Prostate gland (tissue), 2 donors: ENCODE measurements at regions not wholly inside any gene's neighbourhood (a gene's known extent, or its start where the extent isn't known, plus 50 kb on each side); places are given as distances from the start of the nearest gene placed in this dataset.

Experiments used
- POLR2AphosphoS5 ChIP-seq: sonication (generic); formaldehyde crosslinking; IDR thresholded peaks from one replicate; pipeline ENCODE4 v1.6.1; 2017; ENCODE audit warnings: antibody characterized with exemption
- TF ChIP-seq, protein P1 (sequence below), 4 experiments: fragments of 200-600 bp in 2 of 4; fragments of 450-650 bp in 2 of 4; sonication (generic) in 2 of 4; IDR thresholded peaks; 1 replicate in 3 of 4; 2 replicates in 1 of 4; pipeline ENCODE4 v1.5.1; 2016 to 2019; ENCODE audit warnings: antibody characterized with exemption in 4 of 4, mild to moderate bottlenecking in 2 of 4, moderate library complexity in 2 of 4

DNA sequence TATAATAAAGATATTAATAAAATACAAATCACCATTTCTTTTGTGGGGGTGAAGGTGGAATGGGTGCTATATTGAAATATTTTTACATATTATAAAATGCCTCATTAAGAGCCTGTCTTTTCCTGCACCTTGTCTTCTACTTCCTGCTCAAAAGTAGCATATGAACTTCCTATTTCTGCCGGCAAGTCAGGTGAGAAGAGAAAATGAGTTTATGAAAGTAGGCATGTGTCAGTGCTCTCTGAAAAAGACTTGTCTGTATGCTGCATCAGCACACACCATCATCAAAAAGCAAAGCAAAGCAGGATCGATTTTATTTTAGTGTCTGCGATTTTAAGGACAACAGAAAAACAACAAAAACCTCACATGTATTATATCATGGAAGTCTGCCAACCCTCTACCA, 114.2 kb downstream of the RAP2A start:
- TF ChIP-seq POLR2AphosphoS5 = no peak
- TF ChIP-seq, protein P1, sequence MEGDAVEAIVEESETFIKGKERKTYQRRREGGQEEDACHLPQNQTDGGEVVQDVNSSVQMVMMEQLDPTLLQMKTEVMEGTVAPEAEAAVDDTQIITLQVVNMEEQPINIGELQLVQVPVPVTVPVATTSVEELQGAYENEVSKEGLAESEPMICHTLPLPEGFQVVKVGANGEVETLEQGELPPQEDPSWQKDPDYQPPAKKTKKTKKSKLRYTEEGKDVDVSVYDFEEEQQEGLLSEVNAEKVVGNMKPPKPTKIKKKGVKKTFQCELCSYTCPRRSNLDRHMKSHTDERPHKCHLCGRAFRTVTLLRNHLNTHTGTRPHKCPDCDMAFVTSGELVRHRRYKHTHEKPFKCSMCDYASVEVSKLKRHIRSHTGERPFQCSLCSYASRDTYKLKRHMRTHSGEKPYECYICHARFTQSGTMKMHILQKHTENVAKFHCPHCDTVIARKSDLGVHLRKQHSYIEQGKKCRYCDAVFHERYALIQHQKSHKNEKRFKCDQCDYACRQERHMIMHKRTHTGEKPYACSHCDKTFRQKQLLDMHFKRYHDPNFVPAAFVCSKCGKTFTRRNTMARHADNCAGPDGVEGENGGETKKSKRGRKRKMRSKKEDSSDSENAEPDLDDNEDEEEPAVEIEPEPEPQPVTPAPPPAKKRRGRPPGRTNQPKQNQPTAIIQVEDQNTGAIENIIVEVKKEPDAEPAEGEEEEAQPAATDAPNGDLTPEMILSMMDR (IDR thresholded peaks at IDR 0.05) = no peak
